ENCODE measurements at regions not wholly inside any gene's neighbourhood (a gene's known extent, or its start where the extent isn't known, plus 50 kb on each side); places are given as distances from the start of the nearest gene placed in this dataset.

DNA sequence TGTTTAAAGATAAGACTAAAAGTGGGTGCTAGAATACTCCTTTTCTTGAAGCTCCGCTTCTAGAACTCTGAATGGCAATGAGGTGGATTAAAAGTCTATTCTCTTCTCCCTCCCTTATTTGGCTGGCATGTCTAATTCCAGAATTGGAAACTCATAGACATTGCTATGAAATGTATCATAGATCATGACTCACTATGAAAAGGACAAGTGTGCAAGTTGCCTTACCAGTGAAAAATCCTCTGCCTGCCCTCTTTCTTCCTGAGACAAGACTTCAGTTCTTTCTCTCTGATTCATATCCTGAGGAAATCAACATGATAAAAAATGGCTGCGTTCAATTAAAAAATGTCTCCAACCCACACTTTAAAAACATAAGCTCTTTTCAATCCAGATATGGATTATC lies 73.2 kb upstream of the BLID start:
- H4K20me1 ChIP-seq (ENCODE audit: insufficient read depth, low read length, poor library complexity, severe bottlenecking) = no peaks in the 10 kb centered on the region
- H3K36me3 ChIP-seq (ENCODE audit: insufficient read depth, low read length) = no peaks in the 10 kb centered on the region
- H3K9me2 ChIP-seq (replicated peaks; ENCODE audit: low read depth, low read length) = no peaks in the 10 kb centered on the region
- no peak for TF ChIP-seq EZH2phosphoT487 (IDR thresholded peaks at IDR 0.05; ENCODE audit: borderline replicate concordance)
- TF ChIP-seq, protein P1, sequence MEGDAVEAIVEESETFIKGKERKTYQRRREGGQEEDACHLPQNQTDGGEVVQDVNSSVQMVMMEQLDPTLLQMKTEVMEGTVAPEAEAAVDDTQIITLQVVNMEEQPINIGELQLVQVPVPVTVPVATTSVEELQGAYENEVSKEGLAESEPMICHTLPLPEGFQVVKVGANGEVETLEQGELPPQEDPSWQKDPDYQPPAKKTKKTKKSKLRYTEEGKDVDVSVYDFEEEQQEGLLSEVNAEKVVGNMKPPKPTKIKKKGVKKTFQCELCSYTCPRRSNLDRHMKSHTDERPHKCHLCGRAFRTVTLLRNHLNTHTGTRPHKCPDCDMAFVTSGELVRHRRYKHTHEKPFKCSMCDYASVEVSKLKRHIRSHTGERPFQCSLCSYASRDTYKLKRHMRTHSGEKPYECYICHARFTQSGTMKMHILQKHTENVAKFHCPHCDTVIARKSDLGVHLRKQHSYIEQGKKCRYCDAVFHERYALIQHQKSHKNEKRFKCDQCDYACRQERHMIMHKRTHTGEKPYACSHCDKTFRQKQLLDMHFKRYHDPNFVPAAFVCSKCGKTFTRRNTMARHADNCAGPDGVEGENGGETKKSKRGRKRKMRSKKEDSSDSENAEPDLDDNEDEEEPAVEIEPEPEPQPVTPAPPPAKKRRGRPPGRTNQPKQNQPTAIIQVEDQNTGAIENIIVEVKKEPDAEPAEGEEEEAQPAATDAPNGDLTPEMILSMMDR (conservative IDR thresholded peaks at IDR 0.05; ENCODE audit: low read length) = no peak
- no peaks in the 10 kb centered on the region for H3F3A ChIP-seq (ENCODE audit: low read depth)
- no peaks in the 10 kb centered on the region for H3K27me3 ChIP-seq (ENCODE audit: insufficient read depth, low read length, poor library complexity, severe bottlenecking)
- H3K4me2 ChIP-seq (ENCODE audit: low read depth, low read length, poor library complexity, severe bottlenecking) = no peak overlapping the region
- no peak overlapping the region for H3K4me3 ChIP-seq (ENCODE audit: low read length, poor library complexity, severe bottlenecking)
- H2AFZ ChIP-seq (ENCODE audit: low read length) = no peak overlapping the region
- H3K9ac ChIP-seq (ENCODE audit: low read depth, low read length, poor library complexity, severe bottlenecking) = no peak overlapping the region
- no peaks in the 10 kb centered on the region for H3K4me1 ChIP-seq (ENCODE audit: insufficient read depth, low read length, poor library complexity, severe bottlenecking)
- H3K9me3 ChIP-seq (ENCODE audit: insufficient read depth, low read depth, low read length) = no peaks in the 10 kb centered on the region
- H3K79me2 ChIP-seq (ENCODE audit: insufficient read depth, low read length) = no peaks in the 10 kb centered on the region

GRCh38 chr11:122187373-122188165 lies 71.6 kb upstream of the BLID start:
- Histone ChIP-seq H3K9ac (ENCODE audit: low read depth, low read length, poor library complexity, severe bottlenecking) (no peak overlapping the region), H3K9me3 (ENCODE audit: insufficient read depth, low read depth, low read length) (no peaks in the 10 kb centered on the region), H3K9me2 (replicated peaks; ENCODE audit: low read depth, low read length) (no peaks in the 10 kb centered on the region), H4K20me1 (ENCODE audit: insufficient read depth, low read length, poor library complexity, severe bottlenecking) (no peaks in the 10 kb centered on the region), H3K4me3 (ENCODE audit: low read length, poor library complexity, severe bottlenecking) (no peak overlapping the region), H3K27me3 (ENCODE audit: insufficient read depth, low read length, poor library complexity, severe bottlenecking) (no peaks in the 10 kb centered on the region), H3F3A (ENCODE audit: low read depth) (no peaks in the 10 kb centered on the region), H3K36me3 (ENCODE audit: insufficient read depth, low read length) (no peaks in the 10 kb centered on the region), H3K4me2 (ENCODE audit: low read depth, low read length, poor library complexity, severe bottlenecking) (no peak overlapping the region), H2AFZ (ENCODE audit: low read length) (no peak overlapping the region), H3K4me1 (ENCODE audit: insufficient read depth, low read length, poor library complexity, severe bottlenecking) (no peaks in the 10 kb centered on the region), H3K79me2 (ENCODE audit: insufficient read depth, low read length) (no peaks in the 10 kb centered on the region)
- TF ChIP-seq, protein P1 (conservative IDR thresholded peaks at IDR 0.05; ENCODE audit: low read length) = no peak
- TF ChIP-seq EZH2phosphoT487 (IDR thresholded peaks at IDR 0.05; ENCODE audit: borderline replicate concordance) = no peak

GRCh38 chr11:122186439-122187080 lies 70.5 kb upstream of the BLID start:
- no peaks in the 10 kb centered on the region for H3K79me2 ChIP-seq (ENCODE audit: insufficient read depth, low read length)
- H3K4me2 ChIP-seq (ENCODE audit: low read depth, low read length, poor library complexity, severe bottlenecking) = no peak overlapping the region

More at GRCh38 chr11:122186439-122187080, 70.5 kb upstream of the BLID start:
- Histone ChIP-seq H4K20me1 (ENCODE audit: insufficient read depth, low read length, poor library complexity, severe bottlenecking) (no peaks in the 10 kb centered on the region), H3K9ac (ENCODE audit: low read depth, low read length, poor library complexity, severe bottlenecking) (no peak overlapping the region), H3K4me1 (ENCODE audit: insufficient read depth, low read length, poor library complexity, severe bottlenecking) (no peaks in the 10 kb centered on the region), H3K27me3 (ENCODE audit: insufficient read depth, low read length, poor library complexity, severe bottlenecking) (no peaks in the 10 kb centered on the region), H3K36me3 (ENCODE audit: insufficient read depth, low read length) (no peaks in the 10 kb centered on the region), H3K4me3 (ENCODE audit: low read length, poor library complexity, severe bottlenecking) (no peak overlapping the region), H3K9me3 (ENCODE audit: insufficient read depth, low read depth, low read length) (no peaks in the 10 kb centered on the region), H3F3A (ENCODE audit: low read depth) (no peaks in the 10 kb centered on the region), H2AFZ (ENCODE audit: low read length) (no peak overlapping the region), H3K9me2 (replicated peaks; ENCODE audit: low read depth, low read length) (no peaks in the 10 kb centered on the region)
- TF ChIP-seq, protein P1 (conservative IDR thresholded peaks at IDR 0.05; ENCODE audit: low read length) = no peak

Measured in Loucy (cell line).